SK-N-SH (cell line): ENCODE measurements at regions not wholly inside any gene's neighbourhood (a gene's known extent, or its start where the extent isn't known, plus 50 kb on each side); places are given as distances from the start of the nearest gene placed in this dataset.

Experiments
- CTCF ChIA-PET: fragments of 300-600, 350-600 bp; formaldehyde crosslinking; extraction: SDS; loops from one replicate; lab custom pipeline; 2021; lab: Yijun Ruan, JAX
- POLR2A ChIA-PET: fragments of 350-600 bp; sonication (Branson Sonifier 250); formaldehyde crosslinking; extraction: SDS; loops from one replicate; lab custom pipeline; 2020; ENCODE audit warnings: antibody characterized with exemption, inconsistent platforms; lab: Yijun Ruan, JAX
- DNase-seq: peaks from one replicate; pipeline ENCODE4 v3.0.0; 2012
- H2AFZ ChIP-seq: fragments of 200-600 bp; sonication (generic); 2 replicates; pipeline ENCODE4 v1.8.1; 2016; ENCODE audit warnings: antibody characterized with exemption, mild to moderate bottlenecking, low read depth
- H3F3A ChIP-seq: fragments of 200-600 bp; sonication (generic); replicated peaks from 2 replicates; pipeline ENCODE3; 2016; ENCODE audit warnings: antibody characterized with exemption, mild to moderate bottlenecking; ENCODE audit not compliant: insufficient read depth
- H3K27ac ChIP-seq, 2 experiments: fragments of 200-500 bp in 1 of 2; fragments of 200-600 bp in 1 of 2; sonication (Bioruptor generic) in 1 of 2; sonication (generic), shearing (Covaris generic) in 1 of 2; 2 replicates each; pipeline versions ENCODE4 v1.5.1 to v1.6.1; 2014 to 2016; ENCODE audit warnings: low read depth in 2 of 2, inconsistent platforms in 1 of 2, low read length in 1 of 2, mild to moderate bottlenecking in 1 of 2, mixed read lengths in 1 of 2
- H3K27me3 ChIP-seq: fragments of 200-600 bp; sonication (generic), shearing (Covaris generic); 2 replicates; pipeline ENCODE4 v1.6.1; 2016; ENCODE audit warnings: mixed run types; ENCODE audit not compliant: insufficient read depth
- H3K36me3 ChIP-seq, 2 experiments: fragments of 200-500 bp in 1 of 2; fragments of 200-600 bp in 1 of 2; sonication (Bioruptor generic) in 1 of 2; sonication (generic) in 1 of 2; replicated peaks in 1 of 2; 2 replicates each; pipeline versions ENCODE3 to v1.5.1; 2014 to 2016; ENCODE audit warnings: low read length in 1 of 2, mild to moderate bottlenecking in 1 of 2; ENCODE audit not compliant: insufficient read depth in 2 of 2, control insufficient read depth in 1 of 2
- H3K4me1 ChIP-seq, 2 experiments: fragments of 200-500 bp in 1 of 2; fragments of 200-600 bp in 1 of 2; sonication (Bioruptor generic) in 1 of 2; sonication (generic), shearing (Covaris generic) in 1 of 2; 2 replicates each; pipeline versions ENCODE4 v1.5.1 to v1.6.1; 2014 to 2016; ENCODE audit warnings: low read depth in 1 of 2, low read length in 1 of 2, mixed run types in 1 of 2; ENCODE audit not compliant: insufficient read depth in 2 of 2, control insufficient read depth in 1 of 2
- H3K4me2 ChIP-seq: fragments of 200-600 bp; sonication (generic), shearing (Covaris generic); 2 replicates; pipeline ENCODE4 v1.6.1; 2017; ENCODE audit warnings: mixed run types
- H3K4me3 ChIP-seq, 2 experiments: fragments of 200-500 bp in 1 of 2; fragments of 200-600 bp in 1 of 2; sonication (Bioruptor generic) in 1 of 2; sonication (generic), shearing (Covaris generic) in 1 of 2; 2 replicates each; pipeline versions ENCODE4 v1.5.1 to v1.8.1; 2014 to 2016; ENCODE audit warnings: low read depth in 2 of 2, inconsistent platforms in 1 of 2, low read length in 1 of 2, mild to moderate bottlenecking in 1 of 2, mixed read lengths in 1 of 2, moderate library complexity in 1 of 2
- H3K79me2 ChIP-seq: fragments of 200-600 bp; sonication (generic); 2 replicates; pipeline ENCODE4 v1.8.1; 2017; ENCODE audit warnings: mild to moderate bottlenecking; ENCODE audit not compliant: insufficient read depth
- H3K9ac ChIP-seq: fragments of 200-600 bp; sonication (generic); 2 replicates; pipeline ENCODE4 v1.6.1; 2017; ENCODE audit warnings: mixed run types
- H3K9me2 ChIP-seq: fragments of 200-600 bp; sonication (generic); 2 replicates; pipeline ENCODE4 v1.6.1; 2017; ENCODE audit warnings: mixed run types
- H3K9me3 ChIP-seq: fragments of 200-600 bp; sonication (generic); 2 replicates; pipeline ENCODE4 v1.6.1; 2017; ENCODE audit warnings: mixed run types, mild to moderate bottlenecking, moderate library complexity
- H4K20me1 ChIP-seq: fragments of 200-600 bp; sonication (generic); 2 replicates; pipeline ENCODE4 v1.6.1; 2017; ENCODE audit warnings: mild to moderate bottlenecking, mixed run types; ENCODE audit not compliant: insufficient read depth
- CHD2 ChIP-seq: fragments of 150-350 bp; IDR thresholded peaks from 2 replicates; pipeline ENCODE4 v1.6.1; 2018; ENCODE audit warnings: low read length; ENCODE audit not compliant: partially characterized antibody
- ELF1 ChIP-seq: IDR thresholded peaks from 2 replicates; pipeline ENCODE4 v1.4.0; 2012
- EP300 ChIP-seq, 2 experiments: IDR thresholded peaks; 2 replicates each; pipeline versions ENCODE4 v1.4.0 to v1.6.1; 2012; ENCODE audit warnings: borderline replicate concordance in 1 of 2, low read depth in 1 of 2, low read length in 1 of 2
- EZH2phosphoT487 ChIP-seq: fragments of 200-600 bp; sonication (generic); IDR thresholded peaks from 2 replicates; pipeline ENCODE4 v1.6.1; 2017; ENCODE audit warnings: low read depth, mixed run types, mild to moderate bottlenecking, antibody characterized with exemption, moderate library complexity, borderline replicate concordance
- GABPA ChIP-seq: IDR thresholded peaks from 2 replicates; pipeline ENCODE4 v1.4.0; 2012; ENCODE audit warnings: low read depth, mild to moderate bottlenecking
- GATA2 ChIP-seq: sonication (generic); formaldehyde crosslinking; IDR thresholded peaks from 2 replicates; pipeline ENCODE4 v1.5.0; 2020; ENCODE audit warnings: mild to moderate bottlenecking, missing genetic modification reagents
- JUND ChIP-seq: IDR thresholded peaks from 2 replicates; pipeline ENCODE4 v1.4.0; 2012
- MXI1 ChIP-seq: IDR thresholded peaks from 2 replicates; pipeline ENCODE4 v1.6.1; 2012; ENCODE audit warnings: mild to moderate bottlenecking, low read depth, low read length, improper control_type of control experiment
- NRF1 ChIP-seq: IDR thresholded peaks from 2 replicates; pipeline ENCODE4 v1.6.1; 2012; ENCODE audit warnings: low read depth, mild to moderate bottlenecking, low read length
- POLR2AphosphoS5 ChIP-seq: IDR thresholded peaks from 2 replicates; pipeline ENCODE4 v1.6.1; 2012; ENCODE audit warnings: low read depth, low read length
- RAD21 ChIP-seq: IDR thresholded peaks from 2 replicates; pipeline ENCODE4 v1.6.1; 2012; ENCODE audit warnings: mild to moderate bottlenecking, low read length
- RXRA ChIP-seq: IDR thresholded peaks from 2 replicates; pipeline ENCODE4 v1.4.0; 2012; ENCODE audit warnings: low read depth, mild to moderate bottlenecking, borderline replicate concordance
- SIN3A ChIP-seq: IDR thresholded peaks from 2 replicates; pipeline ENCODE4 v1.6.1; 2012; ENCODE audit warnings: low read depth, mild to moderate bottlenecking, low read length, moderate library complexity, borderline replicate concordance
- SMC3 ChIP-seq: IDR thresholded peaks from 2 replicates; pipeline ENCODE4 v1.6.1; 2012; ENCODE audit warnings: low read depth, low read length, improper control_type of control experiment
- TCF12 ChIP-seq: IDR thresholded peaks from 2 replicates; pipeline ENCODE4 v1.4.0; 2012
- TEAD4 ChIP-seq: IDR thresholded peaks from 2 replicates; pipeline ENCODE4 v1.4.0; 2012; ENCODE audit warnings: mild to moderate bottlenecking, borderline replicate concordance; ENCODE audit not compliant: insufficient read depth
- YY1 ChIP-seq: IDR thresholded peaks from 2 replicates; pipeline ENCODE4 v1.4.0; 2012; ENCODE audit warnings: low read depth, mild to moderate bottlenecking
- WGBS: methylation state at CpG from one replicate; pipeline ENCODE4 v1.1.6; 2017; ENCODE audit warnings: low lambda C conversion rate; 5-methylcytosine and 5-hydroxymethylcytosine counted together
- TF ChIP-seq, protein P1 (sequence below): fragments of 150-350 bp; IDR thresholded peaks from 2 replicates; pipeline ENCODE4 v1.6.1; 2016; ENCODE audit warnings: mild to moderate bottlenecking, low read depth, low read length
- TF ChIP-seq, protein P2 (sequence below): IDR thresholded peaks from 2 replicates; pipeline ENCODE4 v1.4.0; 2012; ENCODE audit warnings: low read depth
- TF ChIP-seq, protein P3 (sequence below): IDR thresholded peaks from 2 replicates; pipeline ENCODE4; 2012
- TF ChIP-seq, protein P4 (sequence below): IDR thresholded peaks from 2 replicates; pipeline ENCODE4 v1.6.1; 2012; ENCODE audit warnings: mild to moderate bottlenecking, low read depth, low read length, moderate library complexity

DNA sequence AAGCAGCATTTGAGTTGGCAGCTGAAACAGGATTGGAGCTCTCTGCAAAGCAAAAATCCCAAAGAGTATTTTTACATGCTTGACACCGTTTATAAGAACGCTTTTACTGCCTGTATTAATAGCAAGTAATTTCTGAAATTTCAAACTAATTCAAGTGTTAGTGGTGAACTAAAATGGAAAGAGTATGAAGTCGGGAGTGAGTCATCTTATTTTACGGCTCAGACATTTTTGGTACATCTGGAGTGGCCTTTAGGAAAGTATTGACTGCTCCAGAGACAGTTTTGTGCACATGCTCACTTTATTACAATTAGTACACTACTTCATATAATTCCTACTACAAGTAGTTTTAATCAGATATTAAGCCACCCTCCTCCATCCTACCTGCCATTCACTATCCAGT lies 167.4 kb downstream of the SLITRK6 start:
- no peaks in the 10 kb centered on the region for H4K20me1 ChIP-seq
- no peak overlapping the region for H3K4me3 ChIP-seq
- H3F3A ChIP-seq, result no peaks in the 10 kb centered on the region
- TF ChIP-seq TEAD4 (no peak), RAD21 (no peak)
- TF ChIP-seq, protein P1, sequence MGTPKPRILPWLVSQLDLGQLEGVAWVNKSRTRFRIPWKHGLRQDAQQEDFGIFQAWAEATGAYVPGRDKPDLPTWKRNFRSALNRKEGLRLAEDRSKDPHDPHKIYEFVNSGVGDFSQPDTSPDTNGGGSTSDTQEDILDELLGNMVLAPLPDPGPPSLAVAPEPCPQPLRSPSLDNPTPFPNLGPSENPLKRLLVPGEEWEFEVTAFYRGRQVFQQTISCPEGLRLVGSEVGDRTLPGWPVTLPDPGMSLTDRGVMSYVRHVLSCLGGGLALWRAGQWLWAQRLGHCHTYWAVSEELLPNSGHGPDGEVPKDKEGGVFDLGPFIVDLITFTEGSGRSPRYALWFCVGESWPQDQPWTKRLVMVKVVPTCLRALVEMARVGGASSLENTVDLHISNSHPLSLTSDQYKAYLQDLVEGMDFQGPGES, result no peak
- TF ChIP-seq, all 33 proteins: peak for 0
- Histone ChIP-seq H3K9ac (no peak overlapping the region), H3K9me3 (no peaks in the 10 kb centered on the region; the same call in 1 of the 2 replicates), H3K27ac (no peak overlapping the region), H3K27me3 (no peaks in the 10 kb centered on the region), H3K4me1 (no peaks in the 10 kb centered on the region), H2AFZ (no peak overlapping the region), H3K9me2 (no peaks in the 10 kb centered on the region), H3K79me2 (no peaks in the 10 kb centered on the region), H3K36me3 (no peaks in the 10 kb centered on the region), H3K4me2 (no peak overlapping the region)
- CTCF ChIA-PET, result interaction anchor here (0.6 to 1.2 kb wide), 2 partner anchors 14 to 16 kb away, joined by 3 read pairs; no protein-coding TSS in a partner anchor
- POLR2A ChIA-PET, result no interaction called here
- WGBS, result 91% methylated on average over 4 of the region's 4 CpGs
- no peak for DNase-seq

DNA sequence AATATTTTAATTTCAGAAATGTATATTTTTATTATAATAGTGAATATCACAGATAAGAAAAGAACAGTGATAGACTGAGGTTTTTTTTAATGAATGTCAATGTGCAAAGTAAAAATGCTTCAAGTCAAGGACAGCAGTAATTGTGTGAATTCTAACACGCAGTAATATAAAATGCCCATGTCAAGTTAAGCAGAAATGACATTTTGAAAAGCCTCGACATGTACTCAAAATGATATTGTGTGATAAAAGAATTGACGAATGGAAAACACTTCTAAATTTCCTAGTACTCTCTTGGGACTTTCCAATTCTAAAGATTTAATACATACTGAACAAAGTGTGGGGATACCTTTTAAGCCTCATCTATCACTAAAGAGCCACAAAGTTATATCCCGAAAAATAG lies 172.6 kb downstream of the SLITRK6 start:
- H3K9ac ChIP-seq, result no peak overlapping the region
- H3K4me3 ChIP-seq, result no peak overlapping the region
- CTCF ChIA-PET, result no interaction called here
- no peaks in the 10 kb centered on the region for H3K9me2 ChIP-seq
- no peaks in the 10 kb centered on the region for H3K36me3 ChIP-seq
- no peak overlapping the region for H3K27ac ChIP-seq
- H3F3A ChIP-seq, result peaks cover 3% of the 10 kb centered on the region
- H4K20me1 ChIP-seq, result no peaks in the 10 kb centered on the region
- no peak overlapping the region for H2AFZ ChIP-seq
- no peaks in the 10 kb centered on the region for H3K4me1 ChIP-seq
- H3K79me2 ChIP-seq, result no peaks in the 10 kb centered on the region
- no peaks in the 10 kb centered on the region for H3K9me3 ChIP-seq
- no peak overlapping the region for H3K4me2 ChIP-seq
- 90% methylated on average over 4 of the region's 4 CpGs for WGBS
- POLR2A ChIA-PET, result no interaction called here
- no peak for DNase-seq
- no peaks in the 10 kb centered on the region for H3K27me3 ChIP-seq
- TF ChIP-seq YY1 (no peak), NRF1 (no peak), TCF12 (no peak), RXRA (no peak), EZH2phosphoT487 (no peak), SMC3 (no peak), CHD2 (no peak), EP300 (IDR thresholded peaks at IDR 0.05; ENCODE audit: borderline replicate concordance in 1 of 2, low read depth in 1 of 2, low read length in 1 of 2) (no peak), GATA2 (CRISPR knock-in tag) (no peak), SIN3A (no peak), GABPA (no peak), POLR2AphosphoS5 (no peak), MXI1 (no peak), JUND (no peak), ELF1 (no peak)
- TF ChIP-seq, protein P2, sequence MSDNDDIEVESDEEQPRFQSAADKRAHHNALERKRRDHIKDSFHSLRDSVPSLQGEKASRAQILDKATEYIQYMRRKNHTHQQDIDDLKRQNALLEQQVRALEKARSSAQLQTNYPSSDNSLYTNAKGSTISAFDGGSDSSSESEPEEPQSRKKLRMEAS, result no peak
- TF ChIP-seq, protein P1, result no peak
- TF ChIP-seq, protein P3, sequence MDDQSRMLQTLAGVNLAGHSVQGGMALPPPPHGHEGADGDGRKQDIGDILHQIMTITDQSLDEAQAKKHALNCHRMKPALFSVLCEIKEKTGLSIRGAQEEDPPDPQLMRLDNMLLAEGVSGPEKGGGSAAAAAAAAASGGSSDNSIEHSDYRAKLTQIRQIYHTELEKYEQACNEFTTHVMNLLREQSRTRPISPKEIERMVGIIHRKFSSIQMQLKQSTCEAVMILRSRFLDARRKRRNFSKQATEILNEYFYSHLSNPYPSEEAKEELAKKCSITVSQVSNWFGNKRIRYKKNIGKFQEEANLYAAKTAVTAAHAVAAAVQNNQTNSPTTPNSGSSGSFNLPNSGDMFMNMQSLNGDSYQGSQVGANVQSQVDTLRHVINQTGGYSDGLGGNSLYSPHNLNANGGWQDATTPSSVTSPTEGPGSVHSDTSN, result no peak
- TF ChIP-seq, protein P4, sequence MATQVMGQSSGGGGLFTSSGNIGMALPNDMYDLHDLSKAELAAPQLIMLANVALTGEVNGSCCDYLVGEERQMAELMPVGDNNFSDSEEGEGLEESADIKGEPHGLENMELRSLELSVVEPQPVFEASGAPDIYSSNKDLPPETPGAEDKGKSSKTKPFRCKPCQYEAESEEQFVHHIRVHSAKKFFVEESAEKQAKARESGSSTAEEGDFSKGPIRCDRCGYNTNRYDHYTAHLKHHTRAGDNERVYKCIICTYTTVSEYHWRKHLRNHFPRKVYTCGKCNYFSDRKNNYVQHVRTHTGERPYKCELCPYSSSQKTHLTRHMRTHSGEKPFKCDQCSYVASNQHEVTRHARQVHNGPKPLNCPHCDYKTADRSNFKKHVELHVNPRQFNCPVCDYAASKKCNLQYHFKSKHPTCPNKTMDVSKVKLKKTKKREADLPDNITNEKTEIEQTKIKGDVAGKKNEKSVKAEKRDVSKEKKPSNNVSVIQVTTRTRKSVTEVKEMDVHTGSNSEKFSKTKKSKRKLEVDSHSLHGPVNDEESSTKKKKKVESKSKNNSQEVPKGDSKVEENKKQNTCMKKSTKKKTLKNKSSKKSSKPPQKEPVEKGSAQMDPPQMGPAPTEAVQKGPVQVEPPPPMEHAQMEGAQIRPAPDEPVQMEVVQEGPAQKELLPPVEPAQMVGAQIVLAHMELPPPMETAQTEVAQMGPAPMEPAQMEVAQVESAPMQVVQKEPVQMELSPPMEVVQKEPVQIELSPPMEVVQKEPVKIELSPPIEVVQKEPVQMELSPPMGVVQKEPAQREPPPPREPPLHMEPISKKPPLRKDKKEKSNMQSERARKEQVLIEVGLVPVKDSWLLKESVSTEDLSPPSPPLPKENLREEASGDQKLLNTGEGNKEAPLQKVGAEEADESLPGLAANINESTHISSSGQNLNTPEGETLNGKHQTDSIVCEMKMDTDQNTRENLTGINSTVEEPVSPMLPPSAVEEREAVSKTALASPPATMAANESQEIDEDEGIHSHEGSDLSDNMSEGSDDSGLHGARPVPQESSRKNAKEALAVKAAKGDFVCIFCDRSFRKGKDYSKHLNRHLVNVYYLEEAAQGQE, result no peak
